CD14-positive monocyte (primary cell): ENCODE measurements at regions not wholly inside any gene's neighbourhood (a gene's known extent, or its start where the extent isn't known, plus 50 kb on each side); places are given as distances from the start of the nearest gene placed in this dataset.

Experiments used
- DNase-seq, 3 donors: peaks; one replicate each; pipeline ENCODE4 v3.0.0-alpha.2; 2011 to 2022
- H2AFZ ChIP-seq: 2 replicates; pipeline ENCODE4 v1.6.0; 2012; ENCODE audit warnings: mild to moderate bottlenecking, low read depth, low read length, inconsistent platforms; ENCODE audit not compliant: insufficient read depth, poor library complexity, severe bottlenecking
- H3K27ac ChIP-seq, 2 donors: 1 replicate in 1 of 2; 2 replicates in 1 of 2; pipeline ENCODE4 v1.5.1; 2012 to 2013; ENCODE audit warnings: low read length in 2 of 2, control low read depth in 1 of 2, inconsistent platforms in 1 of 2, low read depth in 1 of 2, mild to moderate bottlenecking in 1 of 2
- H3K27me3 ChIP-seq, 2 donors: one replicate each; pipeline versions ENCODE4 v1.6.0 to v1.6.1; 2011 to 2013; ENCODE audit warnings: low read length in 2 of 2; ENCODE audit not compliant: control insufficient read depth in 2 of 2, insufficient read depth in 2 of 2
- H3K36me3 ChIP-seq, 2 donors: replicated peaks in 1 of 2; 1 replicate in 1 of 2; 2 replicates in 1 of 2; pipeline versions ENCODE4 v1.5.1 to v1.6.1; 2012 to 2013; ENCODE audit warnings: low read length in 2 of 2, control low read depth in 1 of 2, inconsistent platforms in 1 of 2, mild to moderate bottlenecking in 1 of 2; ENCODE audit not compliant: insufficient read depth in 2 of 2, control insufficient read depth in 1 of 2
- H3K4me1 ChIP-seq, 2 donors: 1 replicate in 1 of 2; 2 replicates in 1 of 2; pipeline versions ENCODE4 v1.5.1 to v1.6.1; 2012 to 2013; ENCODE audit warnings: low read length in 2 of 2, control low read depth in 1 of 2, inconsistent platforms in 1 of 2, mild to moderate bottlenecking in 1 of 2, moderate library complexity in 1 of 2; ENCODE audit not compliant: insufficient read depth in 2 of 2, control insufficient read depth in 1 of 2
- H3K4me2 ChIP-seq: replicated peaks from 2 replicates; pipeline ENCODE3; 2012; ENCODE audit warnings: low read length, moderate library complexity, mild to moderate bottlenecking; ENCODE audit not compliant: poor library complexity, severe bottlenecking; ENCODE audit errors: extremely low read depth
- H3K4me3 ChIP-seq, 3 experiments: fragments of 200-600 bp in 1 of 3; sonication (generic) in 1 of 3; replicated peaks in 1 of 3; 1 replicate in 2 of 3; 2 replicates in 1 of 3; pipeline ENCODE4 v1.5.1; 2011 to 2013; ENCODE audit warnings: low read length in 3 of 3, mild to moderate bottlenecking in 3 of 3, control low read depth in 2 of 3, low read depth in 2 of 3, inconsistent platforms in 1 of 3, moderate library complexity in 1 of 3
- H3K79me2 ChIP-seq: 2 replicates; pipeline ENCODE4 v1.6.0; 2012; ENCODE audit warnings: mild to moderate bottlenecking, control low read depth, inconsistent platforms, low read length, moderate library complexity; ENCODE audit not compliant: insufficient read depth
- H3K9ac ChIP-seq: 2 replicates; pipeline ENCODE4 v1.6.0; 2017; ENCODE audit warnings: low read length, mild to moderate bottlenecking; ENCODE audit not compliant: insufficient read depth, poor library complexity, severe bottlenecking
- H3K9me3 ChIP-seq, 2 donors: replicated peaks in 1 of 2; 1 replicate in 1 of 2; 2 replicates in 1 of 2; pipeline versions ENCODE4 v1.5.1 to v1.6.1; 2012 to 2013; ENCODE audit warnings: low read length in 2 of 2, control low read depth in 1 of 2; ENCODE audit not compliant: control insufficient read depth in 1 of 2, insufficient read depth in 1 of 2
- H4K20me1 ChIP-seq: 2 replicates; pipeline ENCODE4 v1.6.0; 2012; ENCODE audit warnings: mild to moderate bottlenecking, low read length, control low read depth, moderate library complexity; ENCODE audit not compliant: insufficient read depth
- H3K27ac Mint-ChIP-seq, 7 donors: one replicate each; pipeline ENCODE4 v1.8.0; 2020; ENCODE audit warnings: mild to moderate bottlenecking in 7 of 7, mixed read lengths in 7 of 7, moderate library complexity in 6 of 7, inconsistent platforms in 2 of 7
- H3K27me3 Mint-ChIP-seq, 3 donors: one replicate each; pipeline ENCODE4 v1.8.0; 2021 to 2022; ENCODE audit warnings: low read depth in 3 of 3, mild to moderate bottlenecking in 3 of 3, mixed read lengths in 3 of 3, moderate library complexity in 3 of 3, inconsistent platforms in 1 of 3
- H3K36me3 Mint-ChIP-seq, 2 donors: one replicate each; pipeline ENCODE4 v1.8.0; 2020; ENCODE audit warnings: mixed read lengths in 2 of 2, inconsistent platforms in 1 of 2, mild to moderate bottlenecking in 1 of 2
- H3K4me1 Mint-ChIP-seq: one replicate; pipeline ENCODE4 v1.8.0; 2020; ENCODE audit warnings: mild to moderate bottlenecking, mixed read lengths
- H3K4me3 Mint-ChIP-seq, 2 donors: one replicate each; pipeline ENCODE4 v1.8.0; 2020; ENCODE audit warnings: mild to moderate bottlenecking in 2 of 2, mixed read lengths in 2 of 2, moderate library complexity in 1 of 2
- H3K9me3 Mint-ChIP-seq, 7 donors: one replicate each; pipeline ENCODE4 v1.8.0; 2020 to 2022; ENCODE audit warnings: mixed read lengths in 7 of 7, mild to moderate bottlenecking in 6 of 7, moderate library complexity in 6 of 7, inconsistent platforms in 2 of 7
- WGBS: methylation state at CpG from one replicate; pipeline ENCODE4 v1.1.5; 2013; ENCODE audit warnings: missing lambda C conversion rate; ENCODE audit not compliant: insufficient coverage; 5-methylcytosine and 5-hydroxymethylcytosine counted together
- intact Hi-C, 2 donors: fragments of 100-400 bp; cut with micrococcal nuclease; formaldehyde crosslinking; loops; one replicate each; pipeline versions ENCODE4 v1.15.0 to v1.15.1; 2023
- TF ChIP-seq, protein P1 (sequence below): fragments of 200-600 bp; IDR thresholded peaks from one replicate; pipeline ENCODE4 v1.8.0; 2022; ENCODE audit warnings: antibody characterized with exemption, mild to moderate bottlenecking

- H3K4me1 Mint-ChIP-seq, result no peaks in the 10 kb centered on the region
- Histone ChIP-seq H3K9ac (peak overlapping the region; percentile 43), H3K4me1 (peaks cover 0 to 6% of the 10 kb centered on the region in 2 donors), H3K9me3 (no peaks in the 10 kb centered on the region), H3K27ac (no peak overlapping the region), H3K4me2 (peak overlapping the region; percentile 70), H3K79me2 (no peaks in the 10 kb centered on the region), H4K20me1 (no peaks in the 10 kb centered on the region), H3K27me3 (peaks cover 3 to 13% of the 10 kb centered on the region in 2 donors), H3K36me3 (no peaks in the 10 kb centered on the region), H3K4me3 (peak overlapping the region in 1 of 3 experiments; percentile 72), H2AFZ (peak overlapping the region; percentile 76)
- DNase-seq, result peak; percentile 11 to 54 (median 36)
- H3K36me3 Mint-ChIP-seq, result no peaks in the 10 kb centered on the region
- intact Hi-C loops, result loop anchor here in 1 of 2 donors (10.0 kb wide), 1 partner anchor 274 kb away; no protein-coding TSS in a partner anchor
- H3K9me3 Mint-ChIP-seq, result peaks cover 0 to 3% (median 0%) of the 10 kb centered on the region in 7 donors
- TF ChIP-seq, protein P1, sequence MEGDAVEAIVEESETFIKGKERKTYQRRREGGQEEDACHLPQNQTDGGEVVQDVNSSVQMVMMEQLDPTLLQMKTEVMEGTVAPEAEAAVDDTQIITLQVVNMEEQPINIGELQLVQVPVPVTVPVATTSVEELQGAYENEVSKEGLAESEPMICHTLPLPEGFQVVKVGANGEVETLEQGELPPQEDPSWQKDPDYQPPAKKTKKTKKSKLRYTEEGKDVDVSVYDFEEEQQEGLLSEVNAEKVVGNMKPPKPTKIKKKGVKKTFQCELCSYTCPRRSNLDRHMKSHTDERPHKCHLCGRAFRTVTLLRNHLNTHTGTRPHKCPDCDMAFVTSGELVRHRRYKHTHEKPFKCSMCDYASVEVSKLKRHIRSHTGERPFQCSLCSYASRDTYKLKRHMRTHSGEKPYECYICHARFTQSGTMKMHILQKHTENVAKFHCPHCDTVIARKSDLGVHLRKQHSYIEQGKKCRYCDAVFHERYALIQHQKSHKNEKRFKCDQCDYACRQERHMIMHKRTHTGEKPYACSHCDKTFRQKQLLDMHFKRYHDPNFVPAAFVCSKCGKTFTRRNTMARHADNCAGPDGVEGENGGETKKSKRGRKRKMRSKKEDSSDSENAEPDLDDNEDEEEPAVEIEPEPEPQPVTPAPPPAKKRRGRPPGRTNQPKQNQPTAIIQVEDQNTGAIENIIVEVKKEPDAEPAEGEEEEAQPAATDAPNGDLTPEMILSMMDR, result peak; percentile 95
- peaks cover 11 to 35% (median 13%) of the 10 kb centered on the region in 3 donors for H3K27me3 Mint-ChIP-seq
- no peak overlapping the region for H3K27ac Mint-ChIP-seq
- H3K4me3 Mint-ChIP-seq, result peak overlapping the region; percentile 63 to 64
- 2% methylated on average over 39 of the region's 58 CpGs for WGBS
Measured at GRCh38 chr5:2038321-2039179, 155.8 kb upstream of the IRX4 start.

DNA sequence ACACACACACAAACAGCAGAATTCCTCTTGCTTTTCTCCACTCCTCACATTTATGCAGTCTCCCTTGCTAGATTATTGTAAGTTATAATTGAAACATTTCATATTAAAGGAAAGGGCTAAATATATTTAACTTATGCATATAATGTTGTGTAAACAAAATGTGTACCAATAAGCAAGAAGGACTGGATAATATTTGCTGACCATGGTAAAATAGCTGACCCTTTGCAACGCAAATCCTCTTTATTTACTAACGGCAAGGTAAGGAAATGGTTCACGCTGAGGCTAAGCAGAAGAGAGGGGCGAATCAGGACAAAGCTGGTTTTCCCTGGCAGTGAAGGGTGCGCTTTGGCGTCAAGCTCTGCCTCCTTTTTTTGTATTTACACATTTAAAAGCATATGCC lies 154.2 kb upstream of the IRX4 start:
- no peak overlapping the region for H3K4me3 Mint-ChIP-seq
- Histone ChIP-seq H4K20me1 (no peaks in the 10 kb centered on the region), H3K4me3 (no peak overlapping the region), H3K27ac (no peak overlapping the region), H3K9ac (no peak overlapping the region), H2AFZ (no peak overlapping the region), H3K79me2 (no peaks in the 10 kb centered on the region), H3K9me3 (no peaks in the 10 kb centered on the region), H3K4me2 (no peak overlapping the region), H3K4me1 (peaks cover 0 to 6% of the 10 kb centered on the region in 2 donors), H3K27me3 (peaks cover 3 to 13% of the 10 kb centered on the region in 2 donors), H3K36me3 (no peaks in the 10 kb centered on the region)
- peaks cover 13 to 37% (median 14%) of the 10 kb centered on the region in 3 donors for H3K27me3 Mint-ChIP-seq
- intact Hi-C loops, result loop anchor here in 1 of 2 donors (10.0 kb wide), 1 partner anchor 272 kb away; no protein-coding TSS in a partner anchor
- TF ChIP-seq, protein P1, result no peak
- WGBS, result 73% methylated on average over 3 of the region's 6 CpGs
- no peaks in the 10 kb centered on the region for H3K36me3 Mint-ChIP-seq
- H3K27ac Mint-ChIP-seq, result no peak overlapping the region
- no peak for DNase-seq
- peaks cover 0 to 3% (median 0%) of the 10 kb centered on the region in 7 donors for H3K9me3 Mint-ChIP-seq
- H3K4me1 Mint-ChIP-seq, result no peaks in the 10 kb centered on the region
